ENCODE measurements at regions not wholly inside any gene's neighbourhood (a gene's known extent, or its start where the extent isn't known, plus 50 kb on each side); places are given as distances from the start of the nearest gene placed in this dataset.
A peak's percentile ranks its signal among the peaks of the same experiment; 100 is the strongest.

DNA sequence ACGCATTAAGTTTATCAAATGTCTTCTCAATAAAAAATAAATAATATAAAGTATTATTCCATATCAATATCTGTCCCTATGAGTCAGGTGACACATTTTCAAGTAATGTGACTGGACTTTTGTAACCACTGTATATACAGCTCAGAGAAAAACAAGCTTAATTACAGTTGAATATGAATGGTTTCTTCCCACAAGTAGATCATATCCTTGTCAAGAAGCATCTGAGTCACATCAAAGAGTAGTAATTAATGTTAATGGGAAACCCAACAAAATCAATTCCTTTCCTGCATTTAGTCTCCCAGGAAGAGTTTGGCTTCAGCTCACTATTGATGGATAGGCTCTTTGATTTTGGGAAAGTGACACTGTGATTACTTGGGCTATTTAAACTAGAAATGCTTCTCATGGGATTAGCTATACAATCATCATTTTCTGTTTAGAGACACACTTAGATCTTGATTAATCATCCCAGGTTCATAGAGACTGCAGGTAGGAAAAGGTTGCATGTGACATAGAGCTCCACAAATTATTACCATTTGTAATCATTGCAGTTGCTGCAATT, 292.9 kb downstream of the GABRG2 start:
- DNase-seq (ENCODE audit: low spot score) (no peak), ATAC-seq (no peak)
- TF ChIP-seq ZNF331 (CRISPR knock-in tag; IDR thresholded peaks at IDR 0.05; ENCODE audit: low read depth) = no peak
- 0 out of 2 replicates have a peak, but pooled peaks cover 6% of the 10 kb centered on the region for H3K9me2 ChIP-seq (ENCODE audit: insufficient read depth)
- H3K4me1 ChIP-seq (ENCODE audit: insufficient read depth) = no peaks in the 10 kb centered on the region
- H3K4me3 ChIP-seq = no peak overlapping the region
- no peaks in the 10 kb centered on the region for H4K20me1 ChIP-seq (replicated peaks; ENCODE audit: insufficient read depth)
- no peaks in the 10 kb centered on the region for H3K4me1 Mint-ChIP-seq
- no peak overlapping the region for H3K27ac ChIP-seq (ENCODE audit: low read depth)
- no peak overlapping the region for H2AFZ ChIP-seq
- H3K9me3 Mint-ChIP-seq = peaks cover 23% of the 10 kb centered on the region; the same call in 2 of the 3 replicates
- H3K36me3 Mint-ChIP-seq (ENCODE audit: low read depth) = peaks cover 6% of the 10 kb centered on the region; the same call in 1 of the 3 replicates
- no peak overlapping the region for H3K4me3 Mint-ChIP-seq
- H3F3A ChIP-seq (replicated peaks; ENCODE audit: low read depth) = no peaks in the 10 kb centered on the region
- H3K27ac Mint-ChIP-seq = no peak overlapping the region
- H3K79me2 ChIP-seq (replicated peaks; ENCODE audit: insufficient read depth) = no peaks in the 10 kb centered on the region
- no peak overlapping the region for H3K4me2 ChIP-seq
- no peaks in the 10 kb centered on the region for H3K36me3 ChIP-seq (ENCODE audit: insufficient read depth)
- peaks cover 2% of the 10 kb centered on the region for H3K27me3 Mint-ChIP-seq (ENCODE audit: insufficient read depth, low read depth, poor library complexity)
- no peaks in the 10 kb centered on the region for H3K27me3 ChIP-seq (ENCODE audit: insufficient read depth)

DNA sequence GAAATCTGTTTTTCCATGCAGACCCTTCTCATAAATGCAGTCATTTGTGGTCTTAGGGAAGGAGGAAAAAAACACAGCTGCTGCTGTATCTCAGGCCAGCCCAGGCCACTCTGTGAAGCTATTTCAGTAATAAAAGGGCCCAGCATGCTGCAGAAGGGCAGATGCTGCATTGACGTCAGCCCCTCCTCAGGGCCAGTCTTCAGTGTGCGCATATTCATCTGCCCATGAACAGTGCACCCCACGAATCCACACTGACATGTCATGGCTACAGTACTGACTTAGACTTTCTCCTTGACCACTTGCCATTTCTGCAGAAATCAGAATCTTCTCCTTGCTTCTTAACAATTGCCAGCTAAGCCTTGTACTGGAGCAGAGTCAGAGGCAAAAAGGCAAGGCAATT, 304.7 kb downstream of the GABRG2 start:
- H3K27ac Mint-ChIP-seq = peak overlapping the region; percentile 71; the same call in 1 of the 2 replicates
- peak; percentile 24 for DNase-seq (ENCODE audit: low spot score)

More for the DNA sequence above, 304.7 kb downstream of the GABRG2 start:
- no peaks in the 10 kb centered on the region for H3K79me2 ChIP-seq (replicated peaks; ENCODE audit: insufficient read depth)
- peaks cover 20% of the 10 kb centered on the region for H3K4me1 Mint-ChIP-seq
- peaks cover 18% of the 10 kb centered on the region; the same call in 1 of the 2 replicates for H3K4me1 ChIP-seq (ENCODE audit: insufficient read depth)
- TF ChIP-seq, protein P1, sequence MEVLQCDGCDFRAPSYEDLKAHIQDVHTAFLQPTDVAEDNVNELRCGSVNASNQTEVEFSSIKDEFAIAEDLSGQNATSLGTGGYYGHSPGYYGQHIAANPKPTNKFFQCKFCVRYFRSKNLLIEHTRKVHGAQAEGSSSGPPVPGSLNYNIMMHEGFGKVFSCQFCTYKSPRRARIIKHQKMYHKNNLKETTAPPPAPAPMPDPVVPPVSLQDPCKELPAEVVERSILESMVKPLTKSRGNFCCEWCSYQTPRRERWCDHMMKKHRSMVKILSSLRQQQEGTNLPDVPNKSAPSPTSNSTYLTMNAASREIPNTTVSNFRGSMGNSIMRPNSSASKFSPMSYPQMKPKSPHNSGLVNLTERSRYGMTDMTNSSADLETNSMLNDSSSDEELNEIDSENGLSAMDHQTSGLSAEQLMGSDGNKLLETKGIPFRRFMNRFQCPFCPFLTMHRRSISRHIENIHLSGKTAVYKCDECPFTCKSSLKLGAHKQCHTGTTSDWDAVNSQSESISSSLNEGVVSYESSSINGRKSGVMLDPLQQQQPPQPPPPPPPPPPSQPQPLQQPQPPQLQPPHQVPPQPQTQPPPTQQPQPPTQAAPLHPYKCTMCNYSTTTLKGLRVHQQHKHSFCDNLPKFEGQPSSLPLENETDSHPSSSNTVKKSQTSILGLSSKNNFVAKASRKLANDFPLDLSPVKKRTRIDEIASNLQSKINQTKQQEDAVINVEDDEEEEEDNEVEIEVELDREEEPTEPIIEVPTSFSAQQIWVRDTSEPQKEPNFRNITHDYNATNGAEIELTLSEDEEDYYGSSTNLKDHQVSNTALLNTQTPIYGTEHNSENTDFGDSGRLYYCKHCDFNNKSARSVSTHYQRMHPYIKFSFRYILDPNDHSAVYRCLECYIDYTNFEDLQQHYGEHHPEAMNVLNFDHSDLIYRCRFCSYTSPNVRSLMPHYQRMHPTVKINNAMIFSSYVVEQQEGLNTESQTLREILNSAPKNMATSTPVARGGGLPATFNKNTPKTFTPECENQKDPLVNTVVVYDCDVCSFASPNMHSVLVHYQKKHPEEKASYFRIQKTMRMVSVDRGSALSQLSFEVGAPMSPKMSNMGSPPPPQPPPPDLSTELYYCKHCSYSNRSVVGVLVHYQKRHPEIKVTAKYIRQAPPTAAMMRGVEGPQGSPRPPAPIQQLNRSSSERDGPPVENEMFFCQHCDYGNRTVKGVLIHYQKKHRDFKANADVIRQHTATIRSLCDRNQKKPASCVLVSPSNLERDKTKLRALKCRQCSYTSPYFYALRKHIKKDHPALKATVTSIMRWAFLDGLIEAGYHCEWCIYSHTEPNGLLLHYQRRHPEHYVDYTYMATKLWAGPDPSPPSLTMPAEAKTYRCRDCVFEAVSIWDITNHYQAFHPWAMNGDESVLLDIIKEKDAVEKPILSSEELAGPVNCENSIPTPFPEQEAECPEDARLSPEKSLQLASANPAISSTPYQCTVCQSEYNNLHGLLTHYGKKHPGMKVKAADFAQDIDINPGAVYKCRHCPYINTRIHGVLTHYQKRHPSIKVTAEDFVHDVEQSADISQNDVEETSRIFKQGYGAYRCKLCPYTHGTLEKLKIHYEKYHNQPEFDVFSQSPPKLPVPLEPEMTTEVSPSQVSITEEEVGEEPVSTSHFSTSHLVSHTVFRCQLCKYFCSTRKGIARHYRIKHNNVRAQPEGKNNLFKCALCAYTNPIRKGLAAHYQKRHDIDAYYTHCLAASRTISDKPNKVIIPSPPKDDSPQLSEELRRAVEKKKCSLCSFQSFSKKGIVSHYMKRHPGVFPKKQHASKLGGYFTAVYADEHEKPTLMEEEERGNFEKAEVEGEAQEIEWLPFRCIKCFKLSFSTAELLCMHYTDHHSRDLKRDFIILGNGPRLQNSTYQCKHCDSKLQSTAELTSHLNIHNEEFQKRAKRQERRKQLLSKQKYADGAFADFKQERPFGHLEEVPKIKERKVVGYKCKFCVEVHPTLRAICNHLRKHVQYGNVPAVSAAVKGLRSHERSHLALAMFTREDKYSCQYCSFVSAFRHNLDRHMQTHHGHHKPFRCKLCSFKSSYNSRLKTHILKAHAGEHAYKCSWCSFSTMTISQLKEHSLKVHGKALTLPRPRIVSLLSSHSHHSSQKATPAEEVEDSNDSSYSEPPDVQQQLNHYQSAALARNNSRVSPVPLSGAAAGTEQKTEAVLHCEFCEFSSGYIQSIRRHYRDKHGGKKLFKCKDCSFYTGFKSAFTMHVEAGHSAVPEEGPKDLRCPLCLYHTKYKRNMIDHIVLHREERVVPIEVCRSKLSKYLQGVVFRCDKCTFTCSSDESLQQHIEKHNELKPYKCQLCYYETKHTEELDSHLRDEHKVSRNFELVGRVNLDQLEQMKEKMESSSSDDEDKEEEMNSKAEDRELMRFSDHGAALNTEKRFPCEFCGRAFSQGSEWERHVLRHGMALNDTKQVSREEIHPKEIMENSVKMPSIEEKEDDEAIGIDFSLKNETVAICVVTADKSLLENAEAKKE (CRISPR knock-in tag; IDR thresholded peaks at IDR 0.05) = no peak
- TF ChIP-seq CREB1 (CRISPR knock-in tag; IDR thresholded peaks at IDR 0.05; ENCODE audit: low read depth) = peak; percentile 69
- no peak for TF ChIP-seq EZH2 (IDR thresholded peaks at IDR 0.05; ENCODE audit: low read depth, unreplicated experiment)
- no peaks in the 10 kb centered on the region for H3F3A ChIP-seq (replicated peaks; ENCODE audit: low read depth)
- H3K36me3 ChIP-seq (ENCODE audit: insufficient read depth) = no peaks in the 10 kb centered on the region; the same call in 1 of the 2 replicates
- peak overlapping the region; percentile 5; the same call in 1 of the 2 replicates for H3K4me2 ChIP-seq
- H3K9me2 ChIP-seq (ENCODE audit: insufficient read depth) = no peaks in the 10 kb centered on the region
- peaks cover 3% of the 10 kb centered on the region for H3K27me3 Mint-ChIP-seq (ENCODE audit: insufficient read depth, low read depth, poor library complexity)
- peaks cover 36% of the 10 kb centered on the region for H3K36me3 Mint-ChIP-seq (ENCODE audit: low read depth)
- ATAC-seq = peak; percentile 92
- no peak overlapping the region for H3K4me3 ChIP-seq
- no peak overlapping the region for H2AFZ ChIP-seq
- H3K9me3 Mint-ChIP-seq = peaks cover 40% of the 10 kb centered on the region
- no peaks in the 10 kb centered on the region for H3K27me3 ChIP-seq (ENCODE audit: insufficient read depth)
- H3K27ac ChIP-seq (ENCODE audit: low read depth) = no peak overlapping the region
- H4K20me1 ChIP-seq (replicated peaks; ENCODE audit: insufficient read depth) = no peaks in the 10 kb centered on the region
- no peak overlapping the region for H3K4me3 Mint-ChIP-seq

Data from GM23338 (cell line).